Adrenal gland (tissue), 9 donors: ENCODE measurements at regions not wholly inside any gene's neighbourhood (a gene's known extent, or its start where the extent isn't known, plus 50 kb on each side); places are given as distances from the start of the nearest gene placed in this dataset.

ENCODE experiments used
- DNase-seq, 7 donors: peaks; one replicate each; pipeline ENCODE4 v3.0.0-alpha.2; 2019 to 2020
- H3K27ac ChIP-seq, 5 donors: fragments of 200-600 bp; sonication (generic) in 4 of 5; 1 replicate in 3 of 5; 2 replicates in 2 of 5; pipeline versions ENCODE4 v1.5.1 to v1.8.0; 2016 to 2020; ENCODE audit warnings: mild to moderate bottlenecking in 1 of 5
- H3K27me3 ChIP-seq: fragments of 200-600 bp; 2 replicates; pipeline ENCODE4 v1.8.0; 2021
- H3K36me3 ChIP-seq, 2 donors: fragments of 200-600 bp; replicated peaks in 1 of 2; 1 replicate in 1 of 2; 2 replicates in 1 of 2; pipeline versions ENCODE4 v1.5.1 to v1.8.0; 2018 to 2022
- H3K4me1 ChIP-seq, 2 donors: fragments of 200-600 bp; replicated peaks in 1 of 2; 1 replicate in 1 of 2; 2 replicates in 1 of 2; pipeline versions ENCODE4 v1.5.1 to v1.8.0; 2018 to 2021
- H3K4me3 ChIP-seq, 4 donors: fragments of 200-600 bp; sonication (generic) in 3 of 4; one replicate each; pipeline ENCODE4 v1.5.1; 2016 to 2018
- H3K9me3 ChIP-seq, 3 donors: fragments of 200-600 bp; sonication (generic) in 1 of 3; replicated peaks in 1 of 3; 1 replicate in 2 of 3; 2 replicates in 1 of 3; pipeline versions ENCODE4 v1.5.1 to v1.8.0; 2016 to 2021
- POLR2A ChIP-seq, 2 donors: fragments of 450-650 bp; IDR thresholded peaks; one replicate each; pipeline ENCODE4 v1.6.1; 2017; ENCODE audit warnings: antibody characterized with exemption in 2 of 2, mild to moderate bottlenecking in 2 of 2, moderate library complexity in 1 of 2
- WGBS, 4 donors: extraction: QIAGEN DNeasy Blood & Tissue Kit in 2 of 4; methylation state at CpG; one replicate each; pipeline versions ENCODE4 v1.1.5 to v1.1.7; 2013 to 2017; 5-methylcytosine and 5-hydroxymethylcytosine counted together
- intact Hi-C, 2 donors: fragments of 100-400 bp; cut with DNase I; formaldehyde crosslinking; loops; one replicate each; pipeline versions ENCODE4 v1.14.1 to v1.15.0; 2022 to 2023
- TF ChIP-seq, protein P1 (sequence below), 6 experiments: fragments of 450-650 bp in 4 of 6; fragments of 200-600 bp in 2 of 6; sonication (generic) in 1 of 6; IDR thresholded peaks; 1 replicate in 5 of 6; 2 replicates in 1 of 6; pipeline versions ENCODE4 v1.5.1 to v1.8.0; 2016 to 2021; ENCODE audit warnings: antibody characterized with exemption in 6 of 6, mild to moderate bottlenecking in 2 of 6, moderate library complexity in 1 of 6
- donor health status: healthy with polysubstance abuse.
- donor health status: Bipolar disorder and iron deficiency.
- donor health status: DM: yes; HTN: yes; CAD: no.
- donor health status: DM: no; HTN: no; CAD: no.
- donor health status: DM: no; HTN: no; CAD: no.

- no peaks in the 10 kb centered on the region for H3K4me1 ChIP-seq
- TF ChIP-seq, protein P1, sequence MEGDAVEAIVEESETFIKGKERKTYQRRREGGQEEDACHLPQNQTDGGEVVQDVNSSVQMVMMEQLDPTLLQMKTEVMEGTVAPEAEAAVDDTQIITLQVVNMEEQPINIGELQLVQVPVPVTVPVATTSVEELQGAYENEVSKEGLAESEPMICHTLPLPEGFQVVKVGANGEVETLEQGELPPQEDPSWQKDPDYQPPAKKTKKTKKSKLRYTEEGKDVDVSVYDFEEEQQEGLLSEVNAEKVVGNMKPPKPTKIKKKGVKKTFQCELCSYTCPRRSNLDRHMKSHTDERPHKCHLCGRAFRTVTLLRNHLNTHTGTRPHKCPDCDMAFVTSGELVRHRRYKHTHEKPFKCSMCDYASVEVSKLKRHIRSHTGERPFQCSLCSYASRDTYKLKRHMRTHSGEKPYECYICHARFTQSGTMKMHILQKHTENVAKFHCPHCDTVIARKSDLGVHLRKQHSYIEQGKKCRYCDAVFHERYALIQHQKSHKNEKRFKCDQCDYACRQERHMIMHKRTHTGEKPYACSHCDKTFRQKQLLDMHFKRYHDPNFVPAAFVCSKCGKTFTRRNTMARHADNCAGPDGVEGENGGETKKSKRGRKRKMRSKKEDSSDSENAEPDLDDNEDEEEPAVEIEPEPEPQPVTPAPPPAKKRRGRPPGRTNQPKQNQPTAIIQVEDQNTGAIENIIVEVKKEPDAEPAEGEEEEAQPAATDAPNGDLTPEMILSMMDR (IDR thresholded peaks at IDR 0.05) = no peak
- TF ChIP-seq POLR2A (IDR thresholded peaks at IDR 0.05) = no peak
- no peak overlapping the region for H3K4me3 ChIP-seq
- WGBS, 4 donors = 71 to 92% (median 85%) methylated on average over 1 of the region's 1 CpG
- no peak overlapping the region for H3K27ac ChIP-seq
- H3K9me3 ChIP-seq = no peaks in the 10 kb centered on the region
- H3K36me3 ChIP-seq = no peaks in the 10 kb centered on the region
- no peak for DNase-seq
- intact Hi-C loops = no loop called here
- H3K27me3 ChIP-seq = no peaks in the 10 kb centered on the region
Observed at GRCh38 chr18:30925795-30926194, 116.7 kb downstream of the DSC3 start.

GRCh38 chr18:30920757-30921156, 121.8 kb downstream of the DSC3 start:
- TF ChIP-seq POLR2A (IDR thresholded peaks at IDR 0.05) = no peak
- TF ChIP-seq, protein P1 (IDR thresholded peaks at IDR 0.05) = no peak
- no peak for DNase-seq
- Histone ChIP-seq H3K4me3 (no peak overlapping the region), H3K4me1 (no peaks in the 10 kb centered on the region), H3K9me3 (no peaks in the 10 kb centered on the region), H3K27ac (no peak overlapping the region), H3K27me3 (no peaks in the 10 kb centered on the region), H3K36me3 (no peaks in the 10 kb centered on the region)
- intact Hi-C loops = no loop called here
- WGBS, 4 donors = 76 to 81% (median 80%) methylated on average over 5 of the region's 5 CpGs

DNA sequence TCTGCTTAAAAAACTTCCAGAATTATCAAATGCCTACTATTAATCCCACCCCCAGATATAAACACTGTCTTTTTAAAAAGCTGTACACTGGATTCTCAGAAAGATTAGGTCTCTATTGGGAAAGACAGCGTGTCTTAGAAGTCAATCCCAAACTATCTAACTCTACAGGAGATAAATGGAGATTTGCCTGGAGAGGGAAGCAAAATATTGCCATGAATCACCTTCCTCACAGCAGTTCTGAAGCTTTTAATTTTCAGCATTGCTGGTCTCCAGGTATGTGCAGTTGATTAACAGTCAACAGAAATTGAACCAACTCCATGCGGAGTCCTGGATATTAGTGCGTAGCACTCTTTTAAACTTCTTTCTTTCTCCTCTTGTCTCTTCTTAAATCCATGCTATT, 122.2 kb downstream of the DSC3 start:
- DNase-seq = no peak
- no peak for TF ChIP-seq POLR2A (IDR thresholded peaks at IDR 0.05)
- TF ChIP-seq, protein P1 (IDR thresholded peaks at IDR 0.05) = no peak
- Histone ChIP-seq H3K36me3 (no peaks in the 10 kb centered on the region), H3K9me3 (no peaks in the 10 kb centered on the region), H3K4me1 (no peaks in the 10 kb centered on the region), H3K4me3 (no peak overlapping the region), H3K27ac (no peak overlapping the region), H3K27me3 (no peaks in the 10 kb centered on the region)
- intact Hi-C loops = no loop called here
- 72 to 89% (median 79%) methylated on average over 3 of the region's 3 CpGs for WGBS, 4 donors

DNA sequence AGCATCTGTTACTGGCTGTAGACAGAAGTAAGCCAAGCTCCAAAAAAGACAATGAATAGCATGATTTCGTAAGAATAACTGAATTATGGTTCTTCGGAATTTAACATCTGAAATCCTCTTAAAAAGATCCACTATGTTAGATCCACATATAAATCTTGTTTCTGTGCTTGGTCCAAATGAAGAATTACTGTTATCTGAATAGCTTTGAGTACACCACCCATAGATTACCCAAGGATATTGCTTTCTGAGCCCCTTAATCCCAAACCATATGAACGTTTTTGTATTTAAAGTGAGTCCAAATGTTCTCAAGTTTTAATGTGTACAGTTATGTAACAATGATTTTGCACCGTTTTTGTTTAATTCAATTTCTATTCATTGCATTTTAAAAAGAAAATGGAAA, 124.9 kb downstream of the DSC3 start:
- Histone ChIP-seq H3K4me1 (no peaks in the 10 kb centered on the region), H3K9me3 (no peaks in the 10 kb centered on the region), H3K27ac (no peak overlapping the region), H3K27me3 (no peaks in the 10 kb centered on the region), H3K4me3 (no peak overlapping the region), H3K36me3 (no peaks in the 10 kb centered on the region)
- intact Hi-C loops = no loop called here
- no peak for DNase-seq
- WGBS, 4 donors = 44 to 65% (median 58%) methylated on average over 4 of the region's 4 CpGs
- no peak for TF ChIP-seq POLR2A (IDR thresholded peaks at IDR 0.05)
- TF ChIP-seq, protein P1 (IDR thresholded peaks at IDR 0.05) = no peak
